Activated CD8-positive, alpha-beta memory T cell treated with anti-CD3 and anti-CD28 coated beads, Interleukin-2, amount 50 U/mL, for 24 hours (primary cell): ENCODE measurements at regions not wholly inside any gene's neighbourhood (a gene's known extent, or its start where the extent isn't known, plus 50 kb on each side); places are given as distances from the start of the nearest gene placed in this dataset.

Experiments used
- DNase-seq: peaks from one replicate; pipeline ENCODE4 v3.0.0-alpha.2; 2020; ENCODE audit errors: extremely low read depth

DNA sequence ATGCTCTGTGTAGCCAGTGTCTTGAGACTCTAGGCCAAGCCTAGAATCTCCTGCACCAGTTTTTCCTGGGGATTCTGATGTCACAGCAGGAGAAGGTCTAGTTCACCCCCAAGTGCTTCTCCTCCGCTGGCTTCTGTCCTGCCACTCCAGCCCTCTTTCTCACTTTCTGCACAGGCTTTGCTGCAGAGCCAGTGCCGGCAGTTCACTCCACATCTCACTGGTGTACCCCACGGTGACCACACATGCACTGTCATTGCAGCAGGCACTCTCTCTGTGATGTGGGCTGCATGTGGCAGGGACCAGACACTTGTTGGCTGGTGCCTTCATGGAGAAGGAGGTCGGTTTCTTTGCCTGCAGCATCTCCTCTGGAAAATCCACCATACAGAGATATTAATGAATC lies 643.8 kb upstream of the GALNTL6 start:
- no peak for DNase-seq

DNA sequence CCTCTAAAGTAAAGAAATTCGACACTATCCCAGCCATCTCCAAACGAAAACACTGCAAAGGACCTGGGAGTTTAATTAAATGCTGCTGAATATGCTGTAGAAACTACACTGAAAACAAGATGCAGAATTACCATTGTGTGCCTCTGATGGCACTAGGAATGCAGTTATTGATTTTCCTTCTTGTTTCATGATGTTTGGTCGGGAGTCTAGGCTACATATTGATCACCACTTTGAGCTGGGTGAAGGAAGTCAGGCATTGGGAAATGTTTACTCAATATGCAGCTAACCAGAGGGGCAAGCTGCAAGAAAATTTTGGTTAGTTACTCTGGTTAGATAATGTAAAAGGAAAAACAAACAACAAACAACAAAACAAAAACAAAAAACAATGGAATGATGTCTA lies 650.7 kb upstream of the GALNTL6 start:
- DNase-seq, result no peak

DNA sequence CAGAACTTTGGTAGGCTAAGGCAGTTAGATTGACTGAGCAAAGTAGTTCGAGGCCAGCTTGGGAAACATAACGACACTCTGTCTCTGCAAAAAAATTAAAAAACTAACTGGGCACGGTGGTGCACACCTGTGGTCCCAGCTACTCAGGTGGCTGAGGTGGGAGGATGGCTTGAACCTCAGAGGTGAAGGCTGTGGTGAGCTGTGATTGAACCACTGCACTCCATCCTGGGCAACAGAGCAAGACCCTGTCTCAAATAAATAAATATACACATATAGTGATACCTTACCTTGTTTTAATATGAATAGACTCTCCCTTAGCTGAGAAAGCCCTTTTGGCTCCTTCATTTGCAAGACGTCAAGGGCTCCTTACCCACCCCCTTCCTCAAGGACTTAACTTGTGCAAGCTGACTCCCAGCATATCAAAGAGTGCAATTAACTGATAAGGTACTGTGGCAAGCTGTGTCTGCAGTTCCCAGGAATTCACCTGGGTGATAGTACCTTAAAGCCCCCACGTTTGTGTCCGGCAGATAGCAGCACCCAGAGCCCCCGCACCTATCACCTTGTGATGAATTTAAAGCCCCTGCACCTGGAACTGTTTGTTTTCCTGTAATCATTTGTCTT lies 655.6 kb upstream of the GALNTL6 start:
- no peak for DNase-seq

DNA sequence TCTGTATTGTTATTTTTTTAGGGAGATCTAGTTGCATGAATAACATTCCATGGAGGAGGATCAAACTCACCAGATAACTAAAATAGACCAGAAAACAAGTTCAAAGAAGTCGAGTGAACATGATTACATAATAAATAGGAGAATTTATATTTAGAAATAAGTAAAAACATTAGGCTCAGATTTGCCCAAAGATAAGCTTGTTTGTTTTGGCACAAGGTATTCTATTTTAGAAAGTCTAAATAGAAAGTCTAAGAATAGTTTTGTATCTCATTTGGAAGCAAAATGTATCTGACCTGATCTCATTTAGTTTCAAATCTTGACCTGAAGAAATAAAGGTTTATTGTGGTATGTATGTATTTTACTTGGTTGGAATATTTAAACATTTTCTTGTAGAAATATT lies 670.6 kb upstream of the GALNTL6 start:
- no peak for DNase-seq

DNA sequence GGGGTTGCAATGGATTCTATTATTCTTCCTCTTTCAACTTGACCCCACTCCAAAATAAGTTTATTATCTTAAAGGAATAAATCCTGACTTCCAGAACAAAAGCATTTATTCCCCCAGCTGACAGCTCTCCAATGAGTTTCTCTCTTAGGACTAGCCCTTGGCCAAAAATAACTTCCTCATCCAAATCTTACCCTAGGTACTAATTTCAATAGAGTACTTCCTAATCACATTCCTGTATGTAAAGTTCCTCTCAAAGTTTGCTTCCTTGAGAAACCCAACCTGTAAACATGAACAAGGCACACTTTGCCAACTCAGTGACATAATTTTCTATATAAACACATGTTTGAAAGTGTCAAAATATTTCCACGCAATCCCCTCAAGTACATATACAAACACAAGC lies 671.2 kb upstream of the GALNTL6 start:
- DNase-seq, result no peak

DNA sequence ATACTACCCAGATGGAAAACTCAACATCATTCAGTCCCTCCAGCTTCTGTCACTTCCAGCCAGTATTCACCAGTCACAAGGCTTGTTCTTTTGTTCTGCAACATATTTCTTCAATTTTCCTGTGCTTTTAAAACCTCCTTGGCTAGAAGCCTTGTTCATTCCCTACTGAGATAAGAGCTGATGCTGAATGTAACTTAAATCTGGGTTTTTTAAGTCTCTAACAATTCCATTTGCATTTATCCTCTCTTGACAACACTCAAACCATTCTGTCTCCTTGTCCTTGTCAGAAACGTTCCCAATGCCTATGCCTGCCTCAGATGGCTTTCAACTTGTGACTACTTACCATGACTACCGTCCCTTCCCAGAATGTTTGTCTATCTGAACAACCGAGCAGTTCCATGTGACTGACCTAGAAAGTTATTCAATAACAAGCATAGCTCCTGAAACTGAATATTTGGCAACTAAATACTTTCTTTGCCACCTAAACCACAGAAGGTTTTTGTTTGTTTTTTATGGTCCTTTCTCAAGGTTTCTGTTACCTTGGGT lies 682.9 kb upstream of the GALNTL6 start:
- DNase-seq, result no peak

DNA sequence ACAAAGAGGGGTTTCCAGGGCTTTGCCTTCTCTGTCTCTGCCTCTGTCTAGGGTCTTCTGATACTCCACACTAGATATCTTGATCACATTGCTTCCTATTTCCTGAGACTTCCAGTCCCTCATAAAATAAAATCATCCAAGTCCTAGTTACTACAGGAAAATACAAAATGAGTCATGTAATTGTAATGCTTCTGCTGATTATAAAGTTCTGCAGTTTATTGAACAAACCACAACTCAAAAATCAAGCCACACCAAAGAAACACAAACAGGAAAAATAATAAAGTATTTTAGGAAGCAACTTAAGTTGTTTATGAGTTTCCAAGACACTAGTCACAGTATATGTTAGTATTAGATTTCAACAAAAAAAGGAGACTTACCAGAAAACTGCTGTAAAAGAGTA lies 695.1 kb upstream of the GALNTL6 start:
- DNase-seq, result no peak

DNA sequence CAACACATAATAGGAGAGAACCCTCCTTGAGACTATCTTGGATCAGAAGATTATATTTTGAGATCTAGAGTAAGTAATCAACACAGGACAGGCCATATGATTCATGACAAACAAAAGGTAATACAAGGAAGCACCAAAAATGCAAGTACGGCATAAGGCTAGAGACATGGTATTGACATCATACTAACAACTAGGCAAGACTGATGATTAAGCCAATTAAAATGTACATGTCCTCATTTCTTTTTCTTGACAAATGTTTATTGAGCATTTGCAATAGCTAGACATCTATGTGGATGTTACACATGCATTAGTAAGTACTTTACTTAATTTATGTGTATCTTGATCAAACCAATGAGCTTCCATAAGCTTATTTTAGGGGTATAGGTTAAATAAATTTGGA lies 695.7 kb upstream of the GALNTL6 start:
- no peak for DNase-seq

DNA sequence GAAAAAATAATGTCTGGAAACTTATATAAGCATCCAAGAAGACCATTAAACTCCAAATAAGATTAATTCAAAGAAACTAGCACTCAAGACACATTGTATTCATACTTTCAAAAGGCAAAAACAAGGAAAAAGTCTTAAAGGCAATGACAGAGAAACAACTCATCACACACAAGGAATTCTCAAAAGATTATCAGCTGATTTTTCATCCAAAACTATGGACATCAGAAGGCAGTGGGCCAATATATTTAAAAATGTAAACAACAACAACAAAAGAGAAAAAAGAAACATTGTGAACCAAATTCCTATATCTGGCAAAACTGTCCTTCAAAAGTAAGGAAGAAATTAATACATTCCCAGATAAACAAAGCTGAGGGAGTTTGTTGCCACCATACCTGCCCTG lies 711.4 kb upstream of the GALNTL6 start:
- DNase-seq, result no peak

DNA sequence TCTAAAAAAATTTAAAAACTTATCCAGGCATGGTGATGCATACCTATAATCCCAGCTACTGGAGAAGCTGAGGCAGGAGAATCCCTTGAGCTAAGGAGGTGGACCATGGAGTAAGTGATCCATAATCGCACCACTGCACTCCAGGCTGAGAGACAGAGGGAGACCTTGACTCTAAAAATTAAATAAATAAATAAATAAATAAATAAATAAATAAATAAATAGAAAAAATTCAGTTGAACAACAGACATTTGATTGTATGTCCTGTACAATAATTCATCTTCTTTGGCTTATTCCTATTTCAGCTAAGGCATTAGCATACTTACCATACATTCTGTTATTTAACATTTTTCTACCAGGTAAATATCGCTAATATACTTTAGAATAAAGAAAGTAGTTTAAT lies 726.1 kb upstream of the GALNTL6 start:
- DNase-seq, result no peak

DNA sequence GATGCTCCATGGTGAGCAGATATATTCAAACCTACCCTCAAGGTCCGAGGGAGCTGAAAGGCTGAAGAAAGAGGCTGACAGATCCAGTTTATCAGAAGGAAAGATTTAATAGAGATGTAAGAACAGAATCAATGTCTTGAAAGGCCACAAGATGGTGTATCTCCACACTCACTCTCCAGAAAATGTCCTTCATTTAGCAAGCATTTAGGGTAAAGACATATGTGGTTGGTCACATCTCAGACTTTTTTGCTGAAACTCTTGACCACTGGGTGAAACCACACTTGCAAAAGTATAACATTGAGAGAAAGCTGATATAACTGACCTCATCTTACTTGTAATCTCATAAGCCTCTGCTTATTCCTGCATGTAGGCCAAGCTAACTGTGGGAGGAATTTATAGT lies 745.8 kb upstream of the GALNTL6 start:
- no peak for DNase-seq

DNA sequence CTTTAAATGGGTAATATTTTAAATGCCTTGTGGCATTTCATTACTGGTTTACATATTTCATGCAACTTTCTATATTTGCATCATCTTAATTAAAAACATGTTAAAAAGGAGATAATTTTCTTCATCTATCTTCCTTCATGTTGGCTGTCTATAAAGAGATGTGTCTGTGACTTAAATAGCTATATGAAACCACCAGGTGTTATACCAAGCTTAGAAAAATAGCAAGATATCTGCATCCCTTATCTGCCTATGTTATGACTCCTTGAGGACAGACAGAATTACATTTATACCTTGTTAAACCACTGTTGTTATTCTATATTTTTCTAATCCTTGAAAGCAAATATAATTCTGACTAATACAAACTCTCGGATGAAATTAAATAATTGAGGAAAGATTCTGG lies 763.8 kb upstream of the GALNTL6 start:
- DNase-seq, result no peak

DNA sequence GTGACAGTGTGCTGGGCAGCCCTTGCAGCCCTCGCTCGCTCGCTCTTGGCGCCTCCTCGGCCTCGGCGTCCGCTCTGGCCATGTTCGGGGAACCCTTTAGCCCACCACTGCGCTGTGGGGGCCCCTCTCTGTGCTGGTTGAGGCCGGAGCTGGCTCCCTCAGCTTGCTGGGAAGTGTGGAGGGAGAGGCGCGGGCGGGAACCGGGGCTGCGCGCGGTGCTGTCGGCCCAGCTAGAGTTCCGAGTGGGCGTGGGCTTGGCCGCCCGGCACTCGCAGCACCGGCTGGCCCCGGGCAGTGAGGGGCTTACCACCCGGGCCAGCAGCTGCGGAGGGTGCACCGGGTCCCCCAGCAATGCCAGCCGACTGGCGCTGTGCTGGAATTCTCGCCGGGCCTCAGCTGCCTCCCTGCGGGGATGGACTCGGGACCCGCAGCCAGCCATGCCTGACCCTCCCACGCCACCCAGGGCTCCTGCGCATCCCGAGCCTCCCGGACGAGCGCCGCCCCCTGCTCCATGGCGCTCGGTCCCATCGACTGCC lies 770.1 kb upstream of the GALNTL6 start:
- no peak for DNase-seq

DNA sequence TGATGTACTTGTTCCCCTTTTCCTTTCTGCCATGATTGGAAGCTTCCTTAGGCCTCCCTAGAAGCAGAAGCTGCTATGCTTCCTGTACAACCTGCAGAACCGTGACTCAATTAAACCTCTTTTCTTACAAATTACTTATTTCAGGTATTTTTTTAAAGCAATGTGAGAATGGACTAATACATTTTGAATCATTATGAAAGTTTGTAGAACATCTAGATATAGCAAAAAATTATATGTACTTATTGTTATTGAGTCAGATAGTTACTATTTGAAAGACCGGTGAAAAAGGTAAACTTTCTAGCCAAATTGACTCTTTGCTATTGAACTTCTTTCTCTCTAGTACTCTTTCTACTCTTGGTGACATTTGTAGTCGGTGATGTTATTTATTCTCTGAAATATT lies 777.3 kb upstream of the GALNTL6 start:
- DNase-seq, result no peak

DNA sequence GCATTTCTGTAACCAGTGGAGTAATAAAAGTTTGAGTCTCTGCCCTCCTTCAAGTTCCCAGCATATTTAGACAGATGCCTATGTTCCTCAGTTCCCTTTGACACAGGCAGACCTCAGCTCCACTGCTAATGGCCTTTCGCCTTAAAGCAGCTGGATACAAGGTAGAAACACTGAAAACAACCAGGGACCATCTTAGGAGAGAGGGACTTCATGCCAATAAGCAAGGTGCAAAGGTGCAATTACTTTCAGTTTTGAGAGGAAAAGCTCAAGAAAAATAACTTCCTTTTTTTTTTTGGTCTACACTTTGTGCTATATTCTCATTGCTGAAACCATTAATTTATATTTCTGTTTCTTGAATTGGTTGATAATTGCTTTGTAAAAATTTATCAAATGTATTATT lies 781.9 kb upstream of the GALNTL6 start:
- DNase-seq, result no peak

DNA sequence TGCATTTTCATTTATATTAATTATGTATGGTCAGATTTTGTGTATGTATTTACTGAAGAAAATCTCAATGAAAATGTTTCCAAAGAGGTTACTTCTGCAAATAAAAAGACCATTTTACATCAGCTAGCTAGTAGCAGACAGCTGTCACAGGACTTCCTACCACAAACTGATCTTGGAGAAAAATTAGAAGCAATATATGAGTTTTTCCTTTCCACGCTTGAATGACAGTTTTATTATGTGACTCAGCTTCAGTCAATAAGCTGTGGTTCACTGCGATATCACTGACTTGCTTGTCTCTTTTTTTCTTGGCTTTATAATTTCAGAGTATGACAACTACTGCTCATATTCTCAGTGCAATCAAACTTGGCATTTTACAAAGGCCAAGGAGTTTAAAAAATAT lies 787.4 kb upstream of the GALNTL6 start:
- no peak for DNase-seq

DNA sequence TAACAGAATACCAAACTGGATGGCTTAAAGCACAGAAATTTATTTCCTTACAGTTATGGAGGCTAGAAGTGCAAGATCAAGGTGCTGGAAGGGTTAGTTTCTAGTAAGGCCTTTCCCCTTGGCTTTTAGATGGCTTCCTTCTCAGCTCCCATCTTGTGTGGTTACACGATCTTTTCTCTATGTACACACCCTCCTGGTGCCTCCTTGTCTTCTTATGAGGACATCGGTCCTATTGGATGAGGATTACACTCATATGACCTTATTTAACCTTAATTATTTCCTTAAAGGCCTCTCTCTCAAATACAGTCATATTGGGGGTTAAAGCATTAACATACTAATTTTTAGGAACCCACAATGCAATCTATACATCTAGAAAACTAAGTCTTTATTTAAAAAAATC lies 787.9 kb upstream of the GALNTL6 start:
- no peak for DNase-seq

DNA sequence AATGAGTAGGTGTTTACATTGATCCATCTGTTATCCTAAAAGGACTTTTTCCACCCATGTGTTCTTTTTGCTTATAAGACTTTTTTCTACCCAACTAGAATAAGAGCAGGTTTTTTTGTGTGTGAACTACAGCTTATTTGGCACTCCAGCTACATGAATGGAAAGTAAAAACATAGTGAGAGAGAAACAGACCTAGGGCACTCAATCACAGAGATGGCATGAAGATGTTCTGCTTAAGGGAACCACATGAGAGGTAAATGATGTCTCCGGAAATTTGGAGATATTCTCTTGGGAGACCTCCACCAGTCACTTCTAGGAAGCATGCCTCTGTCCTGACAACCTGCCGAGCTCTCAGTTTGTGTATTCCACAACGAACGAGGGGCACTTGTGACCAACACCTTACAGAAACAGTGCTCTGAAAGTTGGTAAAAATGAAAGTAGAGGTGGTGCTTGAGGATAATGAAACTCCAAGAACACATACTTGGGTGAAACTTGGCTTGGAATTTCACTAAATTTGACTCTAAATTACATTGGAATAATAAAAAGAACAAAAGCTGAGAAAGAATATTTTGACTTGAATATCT lies 788.4 kb upstream of the GALNTL6 start:
- no peak for DNase-seq

DNA sequence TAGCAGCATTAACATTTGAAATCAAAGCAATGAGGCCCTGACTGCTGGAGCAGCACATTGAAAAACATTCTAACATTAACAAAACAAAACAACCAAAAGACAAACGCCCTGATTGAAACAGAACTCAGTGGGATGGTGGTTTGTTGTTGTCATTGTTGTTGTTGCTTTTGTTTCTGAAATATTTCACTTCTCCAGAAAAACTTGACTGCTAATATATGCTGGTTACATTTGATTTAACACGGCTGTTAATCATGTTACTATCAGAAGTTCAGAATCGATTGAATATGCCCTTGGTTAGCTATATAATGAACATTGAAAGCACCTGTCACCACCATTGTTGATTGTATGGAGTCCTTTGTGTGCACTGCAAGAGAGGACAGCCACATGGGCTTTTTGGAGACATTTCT lies 790.4 kb upstream of the GALNTL6 start:
- no peak for DNase-seq

DNA sequence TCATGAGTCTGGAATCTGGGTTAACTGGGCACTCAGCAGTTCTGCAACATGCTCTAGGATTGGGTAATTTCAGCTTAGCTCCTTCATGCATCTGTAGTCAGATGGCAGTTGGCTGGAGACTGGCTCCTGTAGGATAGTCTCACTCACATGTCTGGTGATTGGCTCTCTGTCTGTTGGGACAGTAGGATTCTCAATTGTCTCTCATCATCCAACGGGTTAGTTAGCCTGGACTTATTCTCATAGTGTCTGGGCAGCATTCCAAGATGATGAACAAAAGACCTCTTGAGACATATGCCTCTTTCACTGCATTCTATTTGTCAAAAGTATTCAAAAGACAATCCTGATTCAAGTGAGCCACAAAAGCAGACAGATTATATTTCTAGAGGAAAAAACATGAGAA lies 795.6 kb upstream of the GALNTL6 start:
- no peak for DNase-seq

DNA sequence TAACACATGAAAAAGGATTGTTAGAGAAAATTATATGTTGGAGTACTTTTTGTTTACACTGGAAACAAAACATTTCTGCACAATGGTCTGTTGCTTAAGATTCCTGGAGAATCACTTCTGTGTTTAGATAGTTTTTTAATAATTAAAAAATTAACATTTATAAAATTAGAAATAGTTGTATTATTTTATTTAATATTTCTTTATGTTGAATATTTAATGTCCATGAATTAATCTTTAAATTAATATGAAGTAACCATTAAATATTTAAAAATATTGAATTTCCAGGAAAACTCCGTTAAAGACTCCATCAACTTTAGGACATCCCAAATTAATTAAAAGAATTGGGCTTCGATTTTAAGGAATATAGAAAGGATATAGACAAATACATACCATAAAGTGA lies 797.1 kb upstream of the GALNTL6 start:
- DNase-seq, result no peak

DNA sequence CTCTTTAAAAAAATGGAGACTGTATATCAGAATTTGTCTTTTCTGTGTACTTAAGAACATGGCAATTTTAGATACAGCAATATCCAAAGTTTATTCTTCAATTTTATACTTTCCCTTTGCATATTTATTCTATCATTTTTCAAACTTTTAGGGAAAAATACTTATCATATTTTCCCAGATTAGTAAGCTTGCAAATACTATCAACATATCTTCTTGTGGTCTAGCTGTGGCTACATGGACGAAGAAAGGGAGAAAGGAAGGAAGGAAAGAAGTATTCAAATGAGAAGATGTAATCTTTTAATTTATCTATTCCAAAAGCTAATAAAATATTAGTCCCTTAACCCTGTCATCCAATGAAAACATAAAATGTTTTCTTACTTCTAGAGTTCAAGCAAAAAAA lies 797.8 kb upstream of the GALNTL6 start:
- no peak for DNase-seq

DNA sequence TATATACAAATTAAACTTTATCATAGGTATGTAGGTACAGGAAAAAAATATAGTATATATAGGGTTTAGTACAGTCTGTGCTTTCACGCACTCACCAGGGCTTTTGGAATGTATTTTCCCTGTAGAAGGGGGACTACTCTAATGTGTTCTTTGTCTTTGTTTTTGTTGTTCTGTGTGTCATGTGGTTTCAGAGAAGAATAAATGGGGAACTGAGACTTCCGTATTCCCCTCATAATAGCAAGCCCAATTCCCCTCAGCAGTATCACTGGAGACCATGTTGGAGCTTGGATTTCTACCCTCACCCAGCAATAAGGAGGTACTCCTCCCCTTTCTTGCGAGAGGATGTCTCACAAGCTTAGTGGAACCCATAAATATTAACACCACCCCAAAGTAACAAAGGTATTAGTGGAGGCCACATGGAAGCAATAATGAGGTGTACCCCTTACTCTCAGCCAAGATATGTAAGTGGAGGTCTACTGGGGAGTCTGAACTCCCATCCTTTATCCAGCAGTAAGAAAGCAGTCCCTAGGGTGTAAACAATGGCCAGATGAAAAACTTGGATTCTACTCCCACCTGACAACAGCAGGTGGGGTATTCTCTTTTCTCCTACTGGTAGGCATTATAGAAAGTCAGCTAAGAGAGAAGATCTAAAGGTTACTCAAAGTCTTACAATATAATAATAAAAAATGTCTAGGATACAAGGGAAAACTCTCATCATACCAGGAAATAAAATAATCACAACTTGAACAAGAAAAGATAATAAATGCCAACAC lies 805.4 kb upstream of the GALNTL6 start:
- no peak for DNase-seq
